ENCODE measurements at regions not wholly inside any gene's neighbourhood (a gene's known extent, or its start where the extent isn't known, plus 50 kb on each side); places are given as distances from the start of the nearest gene placed in this dataset.
A peak's percentile ranks its signal among the peaks of the same experiment; 100 is the strongest.

DNA sequence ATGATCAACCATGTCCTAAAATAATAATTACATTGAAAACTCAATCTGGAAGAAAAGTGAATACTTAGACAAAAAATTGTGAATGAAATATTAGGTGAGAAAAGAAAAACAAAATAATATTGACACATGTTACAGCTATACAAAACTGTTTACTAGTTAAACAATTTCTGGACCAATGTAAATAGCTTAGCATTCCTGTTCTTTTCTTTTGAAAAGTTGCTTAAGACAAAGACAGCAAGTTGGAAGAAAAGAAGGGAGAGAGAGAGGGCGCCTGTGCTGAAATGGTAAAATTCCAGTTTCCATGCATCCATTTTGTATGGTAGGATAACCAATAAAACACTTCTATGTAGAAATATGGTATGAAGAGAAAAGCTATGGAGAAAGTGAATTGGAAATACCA is 94.1 kb upstream of the RFX8 start:
- Histone ChIP-seq H3K27ac (no peak overlapping the region), H3K4me1 (no peaks in the 10 kb centered on the region), H3K9me3 (no peaks in the 10 kb centered on the region), H3K4me3 (no peak overlapping the region), H3K36me3 (no peaks in the 10 kb centered on the region), H3K27me3 (no peaks in the 10 kb centered on the region)
- TF ChIP-seq POLR2A (IDR thresholded peaks at IDR 0.05) (no peak), EP300 (IDR thresholded peaks at IDR 0.05) (no peak), CTCF (IDR thresholded peaks at IDR 0.05) (no peak), POLR2AphosphoS5 (IDR thresholded peaks at IDR 0.05) (no peak)
- 100% methylated on average over 1 of the region's 1 CpG for WGBS, 2 donors (ENCODE audit: low coverage in 1 of 2)
- ATAC-seq: no peak

GRCh38 chr2:101566632-101567228 is 91.8 kb upstream of the RFX8 start:
- H3K27me3 ChIP-seq: no peaks in the 10 kb centered on the region

GRCh38 chr2:101563849-101564248 is 88.9 kb upstream of the RFX8 start:
- no peaks in the 10 kb centered on the region for H3K36me3 ChIP-seq
- TF ChIP-seq POLR2AphosphoS5 (IDR thresholded peaks at IDR 0.05) (no peak), CTCF (IDR thresholded peaks at IDR 0.05) (no peak), EP300 (IDR thresholded peaks at IDR 0.05) (no peak), POLR2A (IDR thresholded peaks at IDR 0.05) (no peak)
- 100% methylated on average over 4 of the region's 4 CpGs; no CpG with 5 or more reads in 1 of the 2 donors for WGBS, 2 donors (ENCODE audit: low coverage in 1 of 2)
- H3K27ac ChIP-seq: no peak overlapping the region
- ATAC-seq: no peak
- no peak overlapping the region for H3K4me3 ChIP-seq
- H3K9me3 ChIP-seq: no peaks in the 10 kb centered on the region
- peaks cover 0 to 16% (median 4%) of the 10 kb centered on the region in 3 donors for H3K4me1 ChIP-seq
- no peaks in the 10 kb centered on the region for H3K27me3 ChIP-seq

More at GRCh38 chr2:101566632-101567228, 91.8 kb upstream of the RFX8 start:
- 75 to 85% methylated on average over 6 of the region's 6 CpGs for WGBS, 2 donors (ENCODE audit: low coverage in 1 of 2)
- ATAC-seq: no peak
- H3K4me1 ChIP-seq: no peaks in the 10 kb centered on the region
- no peak overlapping the region for H3K27ac ChIP-seq
- no peaks in the 10 kb centered on the region for H3K36me3 ChIP-seq
- no peaks in the 10 kb centered on the region for H3K9me3 ChIP-seq
- TF ChIP-seq EP300 (IDR thresholded peaks at IDR 0.05) (no peak), POLR2AphosphoS5 (IDR thresholded peaks at IDR 0.05) (no peak), CTCF (IDR thresholded peaks at IDR 0.05) (no peak), POLR2A (IDR thresholded peaks at IDR 0.05) (no peak)
- no peak overlapping the region for H3K4me3 ChIP-seq

- ATAC-seq: no peak
- TF ChIP-seq CTCF (IDR thresholded peaks at IDR 0.05) (no peak), EP300 (IDR thresholded peaks at IDR 0.05) (no peak), POLR2A (IDR thresholded peaks at IDR 0.05) (no peak), POLR2AphosphoS5 (IDR thresholded peaks at IDR 0.05) (no peak)
- Histone ChIP-seq H3K36me3 (no peaks in the 10 kb centered on the region), H3K4me3 (no peak overlapping the region), H3K4me1 (peaks cover 0 to 25% (median 4%) of the 10 kb centered on the region in 3 donors), H3K9me3 (no peaks in the 10 kb centered on the region), H3K27ac (no peak overlapping the region), H3K27me3 (no peaks in the 10 kb centered on the region)
- 86 to 97% methylated on average over 3 to 6 of the region's 6 CpGs for whole genome bisulfite sequencing, 2 donors (ENCODE audit: low coverage in 1 of 2)
These were observed 85.9 kb upstream of the RFX8 start for GRCh38 chr2:101560780-101561315.

DNA sequence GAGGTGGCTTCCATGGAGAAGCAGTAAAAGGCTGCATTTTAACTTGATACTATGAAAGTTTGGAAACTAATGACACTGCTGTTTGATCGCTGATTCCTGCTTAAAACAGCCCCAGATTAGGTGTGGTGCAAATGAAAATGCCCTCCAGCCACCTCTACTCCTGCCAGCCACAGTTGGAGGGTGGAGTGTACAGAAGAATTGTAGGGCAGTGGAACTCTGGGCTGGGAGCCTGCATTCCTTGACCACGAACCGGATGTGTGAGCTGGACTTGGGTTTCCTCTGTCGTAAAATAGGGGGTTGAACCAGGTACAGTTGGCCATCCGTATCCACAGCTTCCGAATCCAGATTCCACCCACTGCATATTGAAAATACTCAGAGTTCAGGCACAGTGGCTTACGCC is 84.6 kb upstream of the RFX8 start:
- Histone ChIP-seq H3K4me3 (no peak overlapping the region), H3K36me3 (no peaks in the 10 kb centered on the region), H3K27ac (peak overlapping the region; percentile 17 to 76 (median 60)), H3K4me1 (peaks cover 0 to 25% (median 4%) of the 10 kb centered on the region in 3 donors), H3K27me3 (no peaks in the 10 kb centered on the region), H3K9me3 (no peaks in the 10 kb centered on the region)
- TF ChIP-seq EP300 (IDR thresholded peaks at IDR 0.05) (no peak), CTCF (IDR thresholded peaks at IDR 0.05) (no peak), POLR2AphosphoS5 (IDR thresholded peaks at IDR 0.05) (no peak), POLR2A (IDR thresholded peaks at IDR 0.05) (no peak)
- ATAC-seq: peak; percentile 71
- WGBS, 2 donors (ENCODE audit: low coverage in 1 of 2): 33 to 86% methylated on average over 1 to 3 of the region's 7 CpGs

Data from gastroesophageal sphincter (tissue), 4 donors.